ENCODE measurements at regions not wholly inside any gene's neighbourhood (a gene's known extent, or its start where the extent isn't known, plus 50 kb on each side); places are given as distances from the start of the nearest gene placed in this dataset.

DNA sequence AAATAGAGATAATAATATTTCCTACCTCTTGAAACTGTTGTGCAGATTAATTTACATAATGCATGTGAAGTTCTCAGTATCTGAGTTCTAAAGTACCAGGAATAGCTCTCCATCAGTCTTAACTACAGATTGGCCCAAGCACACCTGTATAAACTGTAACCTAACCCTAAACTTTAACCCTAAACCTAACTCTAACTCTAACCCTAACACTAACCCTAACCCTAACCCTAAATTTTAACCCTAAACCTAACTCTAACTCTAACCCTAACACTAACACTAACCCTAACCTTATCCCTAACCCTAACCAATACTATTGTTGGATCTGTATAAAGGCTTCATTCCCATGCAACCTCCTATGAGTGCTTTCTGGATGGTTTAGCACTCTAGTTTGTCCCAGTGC lies 1445.9 kb upstream of the TENM4 start:
- no peaks in the 10 kb centered on the region for H3K9me3 ChIP-seq (ENCODE audit: control insufficient read depth in 4 of 4, low read length in 3 of 4)
- no peak for DNase-seq (ENCODE audit: low spot score)
- no peaks in the 10 kb centered on the region for H3K36me3 ChIP-seq (ENCODE audit: control insufficient read depth in 4 of 4, insufficient read depth in 3 of 4, low read depth in 1 of 4, low read length in 3 of 4)
- TF ChIP-seq HNF4G (IDR thresholded peaks at IDR 0.05) (no peak), NR2F2 (IDR thresholded peaks at IDR 0.05) (no peak), EGR1 (IDR thresholded peaks at IDR 0.05; ENCODE audit: low read depth in 2 of 2) (no peak), RAD21 (IDR thresholded peaks at IDR 0.05) (no peak), RXRA (IDR thresholded peaks at IDR 0.05) (no peak), SP1 (IDR thresholded peaks at IDR 0.05) (no peak), FOXA1 (IDR thresholded peaks at IDR 0.05) (no peak), JUND (IDR thresholded peaks at IDR 0.05) (no peak), MAX (IDR thresholded peaks at IDR 0.05) (no peak), HNF4A (conservative IDR thresholded peaks at IDR 0.05) (no peak), GABPA (IDR thresholded peaks at IDR 0.05 in 1 of 2, conservative IDR thresholded peaks at IDR 0.05 in 1 of 2) (no peak), YY1 (IDR thresholded peaks at IDR 0.05) (no peak), ZBTB33 (IDR thresholded peaks at IDR 0.05) (no peak), TAF1 (conservative IDR thresholded peaks at IDR 0.05) (no peak)
- TF ChIP-seq, protein P1, sequence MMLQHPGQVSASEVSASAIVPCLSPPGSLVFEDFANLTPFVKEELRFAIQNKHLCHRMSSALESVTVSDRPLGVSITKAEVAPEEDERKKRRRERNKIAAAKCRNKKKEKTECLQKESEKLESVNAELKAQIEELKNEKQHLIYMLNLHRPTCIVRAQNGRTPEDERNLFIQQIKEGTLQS (IDR thresholded peaks at IDR 0.05), result no peak
- TF ChIP-seq, protein P2, sequence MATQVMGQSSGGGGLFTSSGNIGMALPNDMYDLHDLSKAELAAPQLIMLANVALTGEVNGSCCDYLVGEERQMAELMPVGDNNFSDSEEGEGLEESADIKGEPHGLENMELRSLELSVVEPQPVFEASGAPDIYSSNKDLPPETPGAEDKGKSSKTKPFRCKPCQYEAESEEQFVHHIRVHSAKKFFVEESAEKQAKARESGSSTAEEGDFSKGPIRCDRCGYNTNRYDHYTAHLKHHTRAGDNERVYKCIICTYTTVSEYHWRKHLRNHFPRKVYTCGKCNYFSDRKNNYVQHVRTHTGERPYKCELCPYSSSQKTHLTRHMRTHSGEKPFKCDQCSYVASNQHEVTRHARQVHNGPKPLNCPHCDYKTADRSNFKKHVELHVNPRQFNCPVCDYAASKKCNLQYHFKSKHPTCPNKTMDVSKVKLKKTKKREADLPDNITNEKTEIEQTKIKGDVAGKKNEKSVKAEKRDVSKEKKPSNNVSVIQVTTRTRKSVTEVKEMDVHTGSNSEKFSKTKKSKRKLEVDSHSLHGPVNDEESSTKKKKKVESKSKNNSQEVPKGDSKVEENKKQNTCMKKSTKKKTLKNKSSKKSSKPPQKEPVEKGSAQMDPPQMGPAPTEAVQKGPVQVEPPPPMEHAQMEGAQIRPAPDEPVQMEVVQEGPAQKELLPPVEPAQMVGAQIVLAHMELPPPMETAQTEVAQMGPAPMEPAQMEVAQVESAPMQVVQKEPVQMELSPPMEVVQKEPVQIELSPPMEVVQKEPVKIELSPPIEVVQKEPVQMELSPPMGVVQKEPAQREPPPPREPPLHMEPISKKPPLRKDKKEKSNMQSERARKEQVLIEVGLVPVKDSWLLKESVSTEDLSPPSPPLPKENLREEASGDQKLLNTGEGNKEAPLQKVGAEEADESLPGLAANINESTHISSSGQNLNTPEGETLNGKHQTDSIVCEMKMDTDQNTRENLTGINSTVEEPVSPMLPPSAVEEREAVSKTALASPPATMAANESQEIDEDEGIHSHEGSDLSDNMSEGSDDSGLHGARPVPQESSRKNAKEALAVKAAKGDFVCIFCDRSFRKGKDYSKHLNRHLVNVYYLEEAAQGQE (IDR thresholded peaks at IDR 0.05), result no peak
- TF ChIP-seq, protein P3, sequence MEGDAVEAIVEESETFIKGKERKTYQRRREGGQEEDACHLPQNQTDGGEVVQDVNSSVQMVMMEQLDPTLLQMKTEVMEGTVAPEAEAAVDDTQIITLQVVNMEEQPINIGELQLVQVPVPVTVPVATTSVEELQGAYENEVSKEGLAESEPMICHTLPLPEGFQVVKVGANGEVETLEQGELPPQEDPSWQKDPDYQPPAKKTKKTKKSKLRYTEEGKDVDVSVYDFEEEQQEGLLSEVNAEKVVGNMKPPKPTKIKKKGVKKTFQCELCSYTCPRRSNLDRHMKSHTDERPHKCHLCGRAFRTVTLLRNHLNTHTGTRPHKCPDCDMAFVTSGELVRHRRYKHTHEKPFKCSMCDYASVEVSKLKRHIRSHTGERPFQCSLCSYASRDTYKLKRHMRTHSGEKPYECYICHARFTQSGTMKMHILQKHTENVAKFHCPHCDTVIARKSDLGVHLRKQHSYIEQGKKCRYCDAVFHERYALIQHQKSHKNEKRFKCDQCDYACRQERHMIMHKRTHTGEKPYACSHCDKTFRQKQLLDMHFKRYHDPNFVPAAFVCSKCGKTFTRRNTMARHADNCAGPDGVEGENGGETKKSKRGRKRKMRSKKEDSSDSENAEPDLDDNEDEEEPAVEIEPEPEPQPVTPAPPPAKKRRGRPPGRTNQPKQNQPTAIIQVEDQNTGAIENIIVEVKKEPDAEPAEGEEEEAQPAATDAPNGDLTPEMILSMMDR (IDR thresholded peaks at IDR 0.05; ENCODE audit: low read depth, low read length, missing input control), result no peak
- H3K27me3 ChIP-seq (ENCODE audit: control insufficient read depth in 4 of 4, insufficient read depth in 4 of 4, low read length in 3 of 4), result no peaks in the 10 kb centered on the region
- H3K4me3 ChIP-seq (ENCODE audit: low read depth in 1 of 3, low read length in 3 of 3), result no peak overlapping the region
- H3K4me1 ChIP-seq (ENCODE audit: control insufficient read depth in 4 of 4, insufficient read depth in 4 of 4, low read length in 3 of 4), result no peaks in the 10 kb centered on the region
- H3K27ac ChIP-seq (ENCODE audit: low read depth in 1 of 2, low read length in 2 of 2), result no peak overlapping the region
- H3K9ac ChIP-seq (ENCODE audit: low read depth in 1 of 2, low read length in 2 of 2), result no peak overlapping the region

Measured in liver (tissue), 7 donors.